ENCODE measurements at regions not wholly inside any gene's neighbourhood (a gene's known extent, or its start where the extent isn't known, plus 50 kb on each side); places are given as distances from the start of the nearest gene placed in this dataset.

GRCh38 chr1:82483146-82483545, 682.4 kb downstream of the ADGRL2 start:
- no peak for DNase-seq (ENCODE audit: low spot score)

- DNase-seq (ENCODE audit: low spot score), result no peak
These were observed 678.2 kb downstream of the ADGRL2 start for GRCh38 chr1:82478916-82479315.

- no peak for DNase-seq (ENCODE audit: low spot score)
These were observed 671.9 kb downstream of the ADGRL2 start for GRCh38 chr1:82472489-82473131.

GRCh38 chr1:82466891-82467290, 666.2 kb downstream of the ADGRL2 start:
- no peak for DNase-seq (ENCODE audit: low spot score)

- DNase-seq (ENCODE audit: low spot score), result no peak
These were observed 665.7 kb downstream of the ADGRL2 start for GRCh38 chr1:82466416-82466815.

- DNase-seq (ENCODE audit: low spot score), result no peak
These were observed 664.3 kb downstream of the ADGRL2 start for GRCh38 chr1:82465024-82465423.

GRCh38 chr1:82464362-82465001, 663.7 kb downstream of the ADGRL2 start:
- no peak for DNase-seq (ENCODE audit: low spot score)

- no peak for DNase-seq (ENCODE audit: low spot score)
These were observed 663.2 kb downstream of the ADGRL2 start for GRCh38 chr1:82463951-82464350.

- DNase-seq (ENCODE audit: low spot score), result no peak
These were observed 661.6 kb downstream of the ADGRL2 start for GRCh38 chr1:82462366-82462765.

GRCh38 chr1:82455342-82455741, 654.6 kb downstream of the ADGRL2 start:
- DNase-seq (ENCODE audit: low spot score), result no peak

- no peak for DNase-seq (ENCODE audit: low spot score)
These were observed 653.7 kb downstream of the ADGRL2 start for GRCh38 chr1:82454431-82454830.

- no peak for DNase-seq (ENCODE audit: low spot score)
These were observed 652.9 kb downstream of the ADGRL2 start for GRCh38 chr1:82453511-82454185.

GRCh38 chr1:82452096-82452495, 651.4 kb downstream of the ADGRL2 start:
- no peak for DNase-seq (ENCODE audit: low spot score)

GRCh38 chr1:82451191-82451590, 650.5 kb downstream of the ADGRL2 start:
- DNase-seq (ENCODE audit: low spot score), result no peak

GRCh38 chr1:82449506-82450057, 648.8 kb downstream of the ADGRL2 start:
- no peak for DNase-seq (ENCODE audit: low spot score)

GRCh38 chr1:82446955-82447354, 646.2 kb downstream of the ADGRL2 start:
- no peak for DNase-seq (ENCODE audit: low spot score)

- no peak for DNase-seq (ENCODE audit: low spot score)
These were observed 645.5 kb downstream of the ADGRL2 start for GRCh38 chr1:82446236-82446635.

- DNase-seq (ENCODE audit: low spot score), result no peak
These were observed 645.1 kb downstream of the ADGRL2 start for GRCh38 chr1:82445827-82446226.

- DNase-seq (ENCODE audit: low spot score), result no peak
These were observed 644.4 kb downstream of the ADGRL2 start for GRCh38 chr1:82445132-82445531.

GRCh38 chr1:82441402-82441801, 640.7 kb downstream of the ADGRL2 start:
- DNase-seq (ENCODE audit: low spot score), result no peak

GRCh38 chr1:82423174-82423815, 622.6 kb downstream of the ADGRL2 start:
- DNase-seq (ENCODE audit: low spot score), result no peak

- DNase-seq (ENCODE audit: low spot score), result no peak
These were observed 621.0 kb downstream of the ADGRL2 start for GRCh38 chr1:82421782-82422181.

- DNase-seq (ENCODE audit: low spot score), result no peak
These were observed 619.9 kb downstream of the ADGRL2 start for GRCh38 chr1:82420584-82420983.
